Esophagus squamous epithelium (tissue), 5 donors: ENCODE measurements at regions not wholly inside any gene's neighbourhood (a gene's known extent, or its start where the extent isn't known, plus 50 kb on each side); places are given as distances from the start of the nearest gene placed in this dataset.

Source experiments
- DNase-seq: peaks from one replicate; lab custom pipeline; 2025; lab: John Stamatoyannopoulos, UW
- H3K27ac ChIP-seq, 4 donors: fragments of 200-600 bp; sonication (generic); one replicate each; pipeline ENCODE4 v1.5.1; 2016 to 2019; ENCODE audit warnings: mild to moderate bottlenecking in 1 of 4
- H3K27me3 ChIP-seq, 4 donors: fragments of 200-600 bp; sonication (generic); 1 replicate in 3 of 4; 2 replicates in 1 of 4; pipeline versions ENCODE4 v1.5.1 to v1.6.0; 2017 to 2021; ENCODE audit warnings: antibody characterized with exemption in 1 of 4
- H3K36me3 ChIP-seq, 3 donors: fragments of 200-600 bp; sonication (generic); one replicate each; pipeline ENCODE4 v1.5.1; 2016 to 2019
- H3K4me1 ChIP-seq, 3 donors: fragments of 200-600 bp; sonication (generic); one replicate each; pipeline ENCODE4 v1.5.1; 2017 to 2019
- H3K4me3 ChIP-seq, 4 donors: fragments of 200-600 bp; sonication (generic); 1 replicate in 3 of 4; 2 replicates in 1 of 4; pipeline ENCODE4 v1.5.1; 2016 to 2019; ENCODE audit warnings: mild to moderate bottlenecking in 2 of 4, moderate library complexity in 1 of 4
- H3K9me3 ChIP-seq, 3 donors: fragments of 200-600 bp; sonication (generic); one replicate each; pipeline ENCODE4 v1.5.1; 2016 to 2019
- POLR2A ChIP-seq, 4 donors: fragments of 450-650 bp; IDR thresholded peaks; one replicate each; pipeline ENCODE4 v1.6.1; 2017; ENCODE audit warnings: antibody characterized with exemption in 4 of 4, mild to moderate bottlenecking in 4 of 4, moderate library complexity in 3 of 4
- WGBS, 2 donors: methylation state at CpG; one replicate each; pipeline ENCODE4 v1.1.5; 2018; 5-methylcytosine and 5-hydroxymethylcytosine counted together
- intact Hi-C: fragments of 100-400 bp; cut with DNase I; formaldehyde crosslinking; loops from one replicate; pipeline ENCODE4 v1.15.0; 2022
- TF ChIP-seq, protein P1 (sequence below), 6 experiments: fragments of 450-650 bp in 4 of 6; fragments of 200-600 bp in 2 of 6; sonication (generic) in 2 of 6; IDR thresholded peaks; one replicate each; pipeline ENCODE4 v1.5.1; 2016 to 2019; ENCODE audit warnings: antibody characterized with exemption in 6 of 6, mild to moderate bottlenecking in 4 of 6, moderate library complexity in 4 of 6
- donor health status: DM: yes; HTN: yes; CAD: no.

DNA sequence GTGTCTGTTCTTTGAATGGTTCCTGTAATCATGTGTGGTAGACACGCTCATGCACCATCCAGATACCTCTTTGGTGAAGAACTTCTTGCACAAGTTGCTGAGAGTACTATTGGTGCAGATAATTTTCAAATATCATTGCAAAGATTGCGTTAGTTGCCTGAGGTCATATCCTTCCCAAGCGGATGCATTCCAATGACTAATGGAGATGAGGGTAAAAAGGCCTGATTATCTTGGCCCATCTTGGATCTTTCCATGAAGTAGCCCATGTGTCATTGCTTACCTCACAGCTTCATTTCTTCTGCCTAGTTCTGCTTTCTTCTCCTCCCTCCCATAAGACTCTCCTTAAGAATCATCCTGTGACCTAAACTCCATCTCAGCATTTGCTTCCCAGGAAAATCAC, 384.9 kb upstream of the CNKSR2 start:
- Histone ChIP-seq H3K4me3 (no peak overlapping the region), H3K9me3 (no peaks in the 10 kb centered on the region), H3K27ac (no peak overlapping the region), H3K4me1 (no peaks in the 10 kb centered on the region), H3K36me3 (no peaks in the 10 kb centered on the region), H3K27me3 (no peaks in the 10 kb centered on the region)
- intact Hi-C loops, result no loop called here
- TF ChIP-seq POLR2A (IDR thresholded peaks at IDR 0.05), result no peak
- TF ChIP-seq, protein P1, sequence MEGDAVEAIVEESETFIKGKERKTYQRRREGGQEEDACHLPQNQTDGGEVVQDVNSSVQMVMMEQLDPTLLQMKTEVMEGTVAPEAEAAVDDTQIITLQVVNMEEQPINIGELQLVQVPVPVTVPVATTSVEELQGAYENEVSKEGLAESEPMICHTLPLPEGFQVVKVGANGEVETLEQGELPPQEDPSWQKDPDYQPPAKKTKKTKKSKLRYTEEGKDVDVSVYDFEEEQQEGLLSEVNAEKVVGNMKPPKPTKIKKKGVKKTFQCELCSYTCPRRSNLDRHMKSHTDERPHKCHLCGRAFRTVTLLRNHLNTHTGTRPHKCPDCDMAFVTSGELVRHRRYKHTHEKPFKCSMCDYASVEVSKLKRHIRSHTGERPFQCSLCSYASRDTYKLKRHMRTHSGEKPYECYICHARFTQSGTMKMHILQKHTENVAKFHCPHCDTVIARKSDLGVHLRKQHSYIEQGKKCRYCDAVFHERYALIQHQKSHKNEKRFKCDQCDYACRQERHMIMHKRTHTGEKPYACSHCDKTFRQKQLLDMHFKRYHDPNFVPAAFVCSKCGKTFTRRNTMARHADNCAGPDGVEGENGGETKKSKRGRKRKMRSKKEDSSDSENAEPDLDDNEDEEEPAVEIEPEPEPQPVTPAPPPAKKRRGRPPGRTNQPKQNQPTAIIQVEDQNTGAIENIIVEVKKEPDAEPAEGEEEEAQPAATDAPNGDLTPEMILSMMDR (IDR thresholded peaks at IDR 0.05), result no peak
- 70 to 92% methylated on average over 2 to 3 of the region's 3 CpGs for WGBS, 2 donors
- DNase-seq, result no peak

DNA sequence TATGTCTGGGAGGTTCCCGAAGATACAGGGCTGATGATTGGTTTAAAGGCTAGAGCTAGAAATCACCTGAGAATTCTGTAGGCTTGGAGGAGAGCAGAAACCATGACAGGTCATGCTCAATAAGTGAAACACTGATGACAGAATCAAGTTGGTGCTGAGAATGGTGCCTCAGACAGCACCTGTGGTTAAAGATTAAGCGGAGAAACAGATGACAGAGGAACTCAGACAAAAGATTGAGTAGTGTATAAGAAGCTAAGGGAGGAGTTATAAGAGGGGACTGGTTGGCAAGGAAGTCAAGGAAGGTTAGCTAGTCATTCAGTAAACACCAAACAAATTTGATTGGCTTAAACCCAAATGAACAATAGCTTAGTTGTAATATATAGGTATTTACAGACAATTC, 385.4 kb upstream of the CNKSR2 start:
- intact Hi-C loops, result no loop called here
- H3K9me3 ChIP-seq, result no peaks in the 10 kb centered on the region
- no peaks in the 10 kb centered on the region for H3K4me1 ChIP-seq
- H3K36me3 ChIP-seq, result no peaks in the 10 kb centered on the region
- H3K27me3 ChIP-seq, result no peaks in the 10 kb centered on the region
- WGBS, 2 donors, result 79 to 84% methylated on average over 2 of the region's 2 CpGs
- H3K27ac ChIP-seq, result no peak overlapping the region
- TF ChIP-seq, protein P1 (IDR thresholded peaks at IDR 0.05), result no peak
- no peak for TF ChIP-seq POLR2A (IDR thresholded peaks at IDR 0.05)
- DNase-seq, result no peak
- no peak overlapping the region for H3K4me3 ChIP-seq

DNA sequence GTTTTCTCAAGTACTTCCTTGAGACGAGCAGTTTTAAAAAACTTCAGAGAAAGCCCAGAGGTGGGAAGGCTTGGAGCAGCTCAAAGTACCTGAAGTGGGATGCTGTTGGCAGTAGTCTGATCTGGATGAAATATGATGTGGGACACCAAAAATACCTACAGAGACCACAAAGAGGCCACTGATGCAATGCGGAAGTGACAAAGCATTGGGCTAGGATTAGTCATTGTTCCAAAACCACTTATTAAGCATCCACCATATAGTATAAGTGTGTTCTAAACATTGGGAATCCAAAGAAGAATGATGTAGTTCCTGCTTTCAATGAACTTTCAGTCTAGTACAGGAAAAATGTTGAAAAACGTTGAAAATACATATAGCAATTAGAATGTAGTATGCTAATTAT, 386.1 kb upstream of the CNKSR2 start:
- Histone ChIP-seq H3K4me3 (no peak overlapping the region), H3K9me3 (no peaks in the 10 kb centered on the region), H3K27me3 (no peaks in the 10 kb centered on the region), H3K4me1 (no peaks in the 10 kb centered on the region), H3K27ac (no peak overlapping the region), H3K36me3 (no peaks in the 10 kb centered on the region)
- DNase-seq, result no peak
- no peak for TF ChIP-seq POLR2A (IDR thresholded peaks at IDR 0.05)
- TF ChIP-seq, protein P1 (IDR thresholded peaks at IDR 0.05), result no peak
- WGBS, 2 donors, result 64 to 79% methylated on average over 2 to 3 of the region's 3 CpGs
- intact Hi-C loops, result no loop called here

DNA sequence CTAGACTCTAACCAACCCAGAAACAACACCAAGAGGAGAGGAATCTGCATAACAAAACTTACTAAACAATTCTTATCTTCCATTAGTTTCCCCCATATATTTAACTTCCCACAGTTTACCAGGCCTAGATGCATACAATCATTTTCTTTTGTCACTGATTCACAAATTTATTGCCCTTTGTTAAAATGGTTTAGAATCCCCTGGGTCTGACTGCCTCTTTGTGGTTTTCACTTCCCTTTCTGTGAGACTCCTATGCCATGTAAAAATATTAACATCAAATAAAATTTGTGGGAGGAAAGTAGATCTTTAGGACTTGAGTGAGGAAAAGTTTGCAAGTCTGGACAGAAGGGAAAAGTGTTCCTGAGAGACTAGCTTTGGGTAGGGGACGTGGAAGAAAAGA, 393.8 kb upstream of the CNKSR2 start:
- no peak for DNase-seq
- WGBS, 2 donors, result 20 to 22% methylated on average over 1 of the region's 1 CpG
- no peaks in the 10 kb centered on the region for H3K9me3 ChIP-seq
- H3K4me3 ChIP-seq, result no peak overlapping the region
- no peak overlapping the region for H3K27ac ChIP-seq
- intact Hi-C loops, result no loop called here
- H3K27me3 ChIP-seq, result no peaks in the 10 kb centered on the region
- no peaks in the 10 kb centered on the region for H3K36me3 ChIP-seq
- TF ChIP-seq, protein P1 (IDR thresholded peaks at IDR 0.05), result no peak
- no peak for TF ChIP-seq POLR2A (IDR thresholded peaks at IDR 0.05)
- H3K4me1 ChIP-seq, result no peaks in the 10 kb centered on the region

DNA sequence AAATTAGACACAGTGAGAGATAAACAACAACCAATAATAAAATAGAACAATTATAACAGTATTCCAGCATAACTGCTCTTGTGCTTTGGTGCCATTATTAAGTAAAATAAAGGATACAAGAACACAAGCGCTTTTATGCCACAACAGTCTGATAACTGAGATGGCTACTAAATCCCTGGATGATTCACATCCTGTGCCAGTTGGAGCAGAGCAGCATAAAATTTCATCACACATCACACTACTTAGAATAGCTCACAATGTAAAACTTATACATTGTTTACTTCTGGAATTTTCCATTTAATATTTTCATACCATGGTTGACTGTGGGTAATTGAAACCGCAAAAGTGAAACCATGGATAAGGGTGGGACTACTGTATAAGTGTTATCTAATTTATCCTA, 399.9 kb upstream of the CNKSR2 start:
- TF ChIP-seq, protein P1 (IDR thresholded peaks at IDR 0.05), result no peak
- TF ChIP-seq POLR2A (IDR thresholded peaks at IDR 0.05), result no peak
- H3K4me3 ChIP-seq, result no peak overlapping the region
- WGBS, 2 donors, result 61 to 74% methylated on average over 2 of the region's 2 CpGs
- no peaks in the 10 kb centered on the region for H3K36me3 ChIP-seq
- intact Hi-C loops, result no loop called here
- H3K27ac ChIP-seq, result no peak overlapping the region
- H3K27me3 ChIP-seq, result no peaks in the 10 kb centered on the region
- no peaks in the 10 kb centered on the region for H3K4me1 ChIP-seq
- no peak for DNase-seq
- no peaks in the 10 kb centered on the region for H3K9me3 ChIP-seq
